NT2/D1 (cell line): ENCODE measurements at regions not wholly inside any gene's neighbourhood (a gene's known extent, or its start where the extent isn't known, plus 50 kb on each side); places are given as distances from the start of the nearest gene placed in this dataset.

Source experiments
- DNase-seq: peaks from one replicate; pipeline ENCODE4 v3.0.0-alpha.2; 2011; ENCODE audit warnings: low read depth, low spot score
- H3K27me3 ChIP-seq: 2 replicates; pipeline ENCODE4 v1.6.0; 2011; ENCODE audit warnings: mild to moderate bottlenecking; ENCODE audit not compliant: insufficient read length, insufficient read depth
- H3K36me3 ChIP-seq: 2 replicates; pipeline ENCODE4 v1.6.1; 2011; ENCODE audit warnings: mild to moderate bottlenecking, low read length, mixed read lengths; ENCODE audit not compliant: insufficient read depth, insufficient read length
- H3K4me1 ChIP-seq: 2 replicates; pipeline ENCODE4 v1.5.1; 2011; ENCODE audit not compliant: insufficient read depth, insufficient read length
- H3K4me3 ChIP-seq: 2 replicates; pipeline ENCODE4 v1.5.1; 2011; ENCODE audit warnings: low read depth; ENCODE audit not compliant: insufficient read length
- H3K9ac ChIP-seq: 2 replicates; pipeline ENCODE4 v1.6.0; 2011; ENCODE audit warnings: low read depth; ENCODE audit not compliant: insufficient read length
- H3K9me3 ChIP-seq: 2 replicates; pipeline ENCODE4 v1.5.1; 2011; ENCODE audit warnings: mild to moderate bottlenecking, low read length; ENCODE audit not compliant: insufficient read depth
- SUZ12 ChIP-seq: IDR thresholded peaks from 2 replicates; pipeline ENCODE4 v1.6.1; 2011; ENCODE audit not compliant: insufficient read length, insufficient read depth; ENCODE audit errors: extremely low read depth
- YY1 ChIP-seq: IDR thresholded peaks from 2 replicates; pipeline ENCODE4 v1.6.1; 2011; ENCODE audit not compliant: insufficient read length, insufficient read depth
- ZNF274 ChIP-seq: IDR thresholded peaks from 2 replicates; pipeline ENCODE4 v1.6.1; 2011; ENCODE audit warnings: mild to moderate bottlenecking, low read depth, low read length

DNA sequence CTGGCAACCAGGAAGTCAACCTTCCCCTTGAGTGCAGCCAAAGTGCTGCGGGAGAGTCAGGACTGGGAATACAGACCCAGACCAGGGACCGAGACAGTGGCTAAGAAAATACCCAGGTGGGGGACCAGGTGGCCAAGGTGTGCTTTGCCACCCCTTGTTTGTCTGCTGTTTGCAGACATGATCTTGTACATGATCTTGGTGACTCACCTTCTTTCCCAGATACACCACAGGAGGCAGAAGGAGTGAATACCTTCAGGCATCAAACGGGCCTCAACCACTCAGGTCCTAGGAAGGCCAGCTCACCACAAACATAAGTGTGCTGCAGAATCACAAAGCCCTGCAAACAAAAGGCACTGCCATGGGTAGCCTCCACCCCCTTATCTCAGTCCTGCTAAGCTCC lies 62.0 kb downstream of the CNGA2 start:
- Histone ChIP-seq H3K9ac (no peak overlapping the region), H3K27me3 (no peaks in the 10 kb centered on the region), H3K4me1 (no peaks in the 10 kb centered on the region), H3K9me3 (no peaks in the 10 kb centered on the region), H3K36me3 (no peaks in the 10 kb centered on the region), H3K4me3 (no peak overlapping the region)
- TF ChIP-seq YY1 = no peak
- no peak for TF ChIP-seq SUZ12
- TF ChIP-seq ZNF274 = no peak
- no peak for DNase-seq

DNA sequence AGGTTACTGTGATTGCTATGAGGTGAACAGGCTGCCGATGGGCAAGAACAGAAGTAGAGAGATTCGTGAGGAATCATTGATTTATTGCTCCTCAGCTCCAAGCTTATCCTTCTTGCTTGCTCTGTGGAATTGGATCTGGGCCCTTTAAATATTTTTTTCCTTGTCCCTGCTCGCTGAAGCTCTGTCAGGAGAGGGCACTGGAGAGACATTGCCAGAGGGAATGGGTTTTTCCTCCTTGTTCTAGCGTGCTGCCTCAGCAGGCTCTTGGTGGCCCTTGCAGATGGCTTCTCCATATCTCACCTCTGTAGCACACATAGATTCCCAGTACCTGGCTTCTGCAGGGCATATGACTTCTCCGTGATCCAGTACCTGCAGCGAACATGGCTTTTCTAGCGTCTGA lies 67.4 kb downstream of the CNGA2 start:
- no peak overlapping the region for H3K4me3 ChIP-seq
- H3K9ac ChIP-seq = no peak overlapping the region
- DNase-seq = no peak
- no peaks in the 10 kb centered on the region for H3K36me3 ChIP-seq
- H3K4me1 ChIP-seq = no peaks in the 10 kb centered on the region
- H3K27me3 ChIP-seq = no peaks in the 10 kb centered on the region
- no peak for TF ChIP-seq ZNF274
- TF ChIP-seq SUZ12 = no peak
- no peak for TF ChIP-seq YY1
- no peaks in the 10 kb centered on the region for H3K9me3 ChIP-seq

DNA sequence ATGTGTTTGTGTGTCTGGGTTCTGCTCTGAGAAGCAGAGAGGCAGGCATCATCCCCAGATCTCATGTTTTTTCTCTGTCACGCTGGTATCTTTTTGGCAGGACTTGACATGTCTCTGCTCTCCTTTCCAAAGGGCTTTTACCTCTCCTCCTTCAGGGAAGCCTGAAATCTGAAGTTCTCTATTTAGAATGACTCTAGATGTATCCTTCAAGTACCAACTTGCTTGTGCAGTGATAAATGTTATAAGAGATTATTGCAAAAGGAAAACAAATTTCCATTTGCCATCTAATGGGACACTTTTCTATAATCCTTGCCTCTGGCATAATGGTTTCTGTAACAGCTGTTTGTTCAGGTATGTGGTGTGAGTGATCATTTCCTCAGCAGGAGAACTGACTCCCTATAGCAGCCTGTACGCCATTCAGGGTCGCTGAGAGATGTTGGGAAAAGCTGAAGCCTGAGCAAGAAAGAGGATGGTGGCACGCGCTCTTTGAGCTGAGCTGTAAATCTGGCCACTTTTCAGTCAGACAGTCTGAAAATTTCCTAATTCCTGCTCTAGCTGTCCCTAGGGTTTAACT lies 72.5 kb downstream of the CNGA2 start:
- H3K4me3 ChIP-seq = no peak overlapping the region
- no peaks in the 10 kb centered on the region for H3K36me3 ChIP-seq
- no peaks in the 10 kb centered on the region for H3K9me3 ChIP-seq
- DNase-seq = no peak
- H3K27me3 ChIP-seq = no peaks in the 10 kb centered on the region
- no peaks in the 10 kb centered on the region for H3K4me1 ChIP-seq
- TF ChIP-seq ZNF274 = no peak
- no peak for TF ChIP-seq YY1
- TF ChIP-seq SUZ12 = no peak
- no peak overlapping the region for H3K9ac ChIP-seq

DNA sequence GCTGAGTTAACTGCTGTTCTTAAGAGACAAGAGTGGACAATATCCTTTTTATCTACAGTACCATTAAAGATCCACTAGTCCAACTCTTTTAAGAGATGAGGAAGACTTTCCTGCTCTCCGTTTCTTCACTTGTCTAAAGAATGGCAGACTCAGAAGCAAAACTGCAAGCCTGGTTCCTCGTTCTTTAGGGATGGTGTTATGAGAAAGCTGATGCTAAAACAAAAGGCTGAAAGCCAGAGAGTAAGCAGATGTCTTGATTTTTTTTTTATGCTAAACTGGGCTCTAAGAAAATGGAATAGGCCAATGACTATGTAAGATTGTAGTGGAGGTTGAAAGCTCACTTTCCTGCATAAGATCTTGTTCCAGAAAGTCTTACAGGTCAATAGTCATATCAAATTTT lies 78.1 kb downstream of the CNGA2 start:
- H3K4me3 ChIP-seq = no peak overlapping the region
- H3K9me3 ChIP-seq = no peaks in the 10 kb centered on the region
- DNase-seq = no peak
- H3K4me1 ChIP-seq = no peaks in the 10 kb centered on the region
- no peak overlapping the region for H3K9ac ChIP-seq
- H3K36me3 ChIP-seq = no peaks in the 10 kb centered on the region
- TF ChIP-seq SUZ12 = no peak
- TF ChIP-seq YY1 = no peak
- TF ChIP-seq ZNF274 = no peak
- H3K27me3 ChIP-seq = no peaks in the 10 kb centered on the region

DNA sequence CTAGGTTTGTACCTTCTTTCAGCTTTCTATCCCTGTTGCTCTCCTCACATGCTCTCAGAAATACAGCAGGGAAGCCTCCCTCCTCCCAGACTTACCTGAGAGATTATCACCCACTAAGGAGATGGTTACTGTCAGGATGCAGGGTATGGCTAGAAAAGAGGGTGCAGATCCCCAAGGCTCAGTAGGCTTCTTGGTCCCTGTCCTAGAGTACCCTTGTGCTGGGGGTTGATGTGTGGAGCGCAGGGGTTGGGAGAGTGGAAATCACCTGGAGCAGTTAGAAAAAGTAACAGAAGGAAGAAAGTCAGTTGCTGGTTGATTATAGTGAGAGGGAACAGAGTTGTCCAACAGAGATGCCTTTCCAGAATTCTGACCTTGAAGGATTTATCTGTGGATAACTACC lies 80.2 kb downstream of the CNGA2 start:
- no peaks in the 10 kb centered on the region for H3K27me3 ChIP-seq
- H3K9me3 ChIP-seq = no peaks in the 10 kb centered on the region
- H3K36me3 ChIP-seq = no peaks in the 10 kb centered on the region
- no peak overlapping the region for H3K9ac ChIP-seq
- H3K4me3 ChIP-seq = no peak overlapping the region
- H3K4me1 ChIP-seq = no peaks in the 10 kb centered on the region
- no peak for DNase-seq
- TF ChIP-seq ZNF274 (no peak), YY1 (no peak), SUZ12 (no peak)

DNA sequence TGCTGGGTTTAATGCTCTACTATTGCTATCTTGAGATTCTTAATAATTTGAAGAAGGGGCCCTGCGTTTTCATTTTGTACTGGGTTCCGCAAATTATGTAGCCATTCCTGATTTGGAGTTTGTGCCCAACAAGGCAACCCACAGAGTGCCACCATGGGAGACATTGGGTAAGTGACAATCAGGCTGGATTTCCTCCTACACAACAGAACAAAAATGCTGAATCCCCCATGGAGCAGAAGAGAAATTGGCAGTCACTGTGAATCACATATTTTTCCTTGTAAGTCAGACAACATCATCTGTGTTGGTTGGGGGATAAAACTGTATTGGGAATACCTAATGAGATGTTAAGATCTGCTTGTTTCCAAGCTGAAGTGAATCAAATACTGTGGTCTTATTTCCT lies 80.9 kb downstream of the CNGA2 start:
- H3K9me3 ChIP-seq = no peaks in the 10 kb centered on the region
- no peaks in the 10 kb centered on the region for H3K36me3 ChIP-seq
- H3K4me3 ChIP-seq = no peak overlapping the region
- DNase-seq = no peak
- no peaks in the 10 kb centered on the region for H3K27me3 ChIP-seq
- no peaks in the 10 kb centered on the region for H3K4me1 ChIP-seq
- TF ChIP-seq SUZ12 (no peak), ZNF274 (no peak)
- H3K9ac ChIP-seq = no peak overlapping the region

DNA sequence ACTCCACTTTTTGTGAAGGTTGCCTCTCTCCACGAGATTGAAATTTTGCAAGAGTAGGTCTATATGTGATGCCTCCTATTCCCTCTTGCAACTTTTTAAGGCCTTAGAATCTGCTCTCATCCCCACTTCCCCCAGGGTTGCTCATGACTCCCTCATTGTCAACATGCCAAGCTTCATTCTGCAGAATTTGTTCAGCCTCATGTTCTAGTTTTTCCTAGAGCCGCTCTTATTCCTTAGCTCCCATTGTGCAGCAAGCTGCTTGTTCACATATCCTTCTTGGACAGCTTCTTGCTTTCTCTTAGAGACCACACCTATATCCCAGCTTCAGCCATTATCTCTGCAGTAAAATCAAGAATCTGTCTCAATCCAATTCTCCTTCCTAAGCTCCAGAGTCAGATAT lies 82.4 kb downstream of the CNGA2 start:
- no peak for TF ChIP-seq SUZ12
- TF ChIP-seq YY1 = no peak
- TF ChIP-seq ZNF274 = no peak
- no peaks in the 10 kb centered on the region for H3K36me3 ChIP-seq
- no peak overlapping the region for H3K9ac ChIP-seq
- no peak for DNase-seq
- no peak overlapping the region for H3K4me3 ChIP-seq
- no peaks in the 10 kb centered on the region for H3K27me3 ChIP-seq
- no peaks in the 10 kb centered on the region for H3K9me3 ChIP-seq
- H3K4me1 ChIP-seq = no peaks in the 10 kb centered on the region
